HG03139 (cell line): ENCODE measurements at regions not wholly inside any gene's neighbourhood (a gene's known extent, or its start where the extent isn't known, plus 50 kb on each side); places are given as distances from the start of the nearest gene placed in this dataset.
"Not testable (repeated sequence)": the region's sequence is repeated elsewhere in the genome, so short reads cannot be mapped to it uniquely, and the experiment has no call there.

Experiments
- ATAC-seq: cut with Tn5 transposase; IDR thresholded peaks from one replicate; pipeline ENCODE4 v1.9.1; 2021; ENCODE audit not compliant: unreplicated experiment

DNA sequence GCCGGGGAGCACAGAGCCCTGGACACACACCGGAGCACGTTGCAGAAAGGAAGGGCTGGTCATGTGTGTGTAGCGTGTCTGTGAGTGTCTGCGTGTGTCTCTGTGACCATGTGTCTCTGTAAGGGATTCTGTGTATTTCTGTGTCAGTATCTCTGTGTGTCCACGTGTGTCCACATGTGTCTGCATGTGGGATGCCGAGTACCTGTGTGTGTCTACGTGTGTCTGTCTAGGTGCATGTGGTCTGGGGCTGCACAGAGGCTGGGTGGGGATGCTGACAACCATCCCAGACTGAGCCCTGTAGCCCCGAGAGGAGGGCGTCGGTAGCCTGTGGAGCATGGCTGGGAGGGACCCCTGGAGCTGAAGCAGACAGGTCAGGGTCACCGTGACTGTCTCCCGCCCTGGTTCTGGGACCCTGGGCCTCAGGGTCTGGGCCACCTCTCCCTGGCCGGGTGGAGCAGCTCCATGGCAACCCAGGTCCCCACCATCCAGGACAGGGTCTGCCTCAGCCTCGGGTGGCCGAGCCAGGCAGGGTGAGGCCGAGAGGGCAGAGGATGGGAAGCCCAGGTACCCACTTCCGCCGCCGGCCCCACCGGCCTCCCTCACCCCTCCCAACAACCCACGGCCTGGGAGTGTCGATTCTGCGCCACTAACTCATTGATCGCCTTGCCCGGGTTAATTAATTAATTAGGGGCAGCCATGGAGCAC is 122.7 kb downstream of the FAM53A start:
- no peak for ATAC-seq

GRCh38 chr4:1559896-1560650 is 124.0 kb downstream of the FAM53A start:
- ATAC-seq = no peak

GRCh38 chr4:1558205-1558604 is 125.9 kb downstream of the FAM53A start:
- ATAC-seq = no peak

DNA sequence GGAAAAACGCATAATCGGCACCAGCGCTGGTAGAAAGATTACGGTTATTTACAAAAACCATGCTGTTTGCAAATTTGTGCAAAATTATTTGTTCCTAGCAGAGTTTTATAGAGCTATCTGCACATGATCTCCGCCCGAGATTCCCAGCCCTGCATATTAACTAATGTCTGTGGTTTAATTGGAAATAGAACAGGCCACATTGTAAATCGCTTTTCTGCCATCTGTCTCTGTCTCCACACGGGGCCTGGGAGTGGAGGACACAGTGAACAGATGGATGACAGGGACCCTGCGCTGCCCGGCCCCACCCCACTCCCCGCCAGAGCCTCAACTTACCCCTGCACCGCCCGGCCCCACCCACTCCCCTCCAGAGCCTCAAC is 126.9 kb downstream of the FAM53A start:
- no peak for ATAC-seq

DNA sequence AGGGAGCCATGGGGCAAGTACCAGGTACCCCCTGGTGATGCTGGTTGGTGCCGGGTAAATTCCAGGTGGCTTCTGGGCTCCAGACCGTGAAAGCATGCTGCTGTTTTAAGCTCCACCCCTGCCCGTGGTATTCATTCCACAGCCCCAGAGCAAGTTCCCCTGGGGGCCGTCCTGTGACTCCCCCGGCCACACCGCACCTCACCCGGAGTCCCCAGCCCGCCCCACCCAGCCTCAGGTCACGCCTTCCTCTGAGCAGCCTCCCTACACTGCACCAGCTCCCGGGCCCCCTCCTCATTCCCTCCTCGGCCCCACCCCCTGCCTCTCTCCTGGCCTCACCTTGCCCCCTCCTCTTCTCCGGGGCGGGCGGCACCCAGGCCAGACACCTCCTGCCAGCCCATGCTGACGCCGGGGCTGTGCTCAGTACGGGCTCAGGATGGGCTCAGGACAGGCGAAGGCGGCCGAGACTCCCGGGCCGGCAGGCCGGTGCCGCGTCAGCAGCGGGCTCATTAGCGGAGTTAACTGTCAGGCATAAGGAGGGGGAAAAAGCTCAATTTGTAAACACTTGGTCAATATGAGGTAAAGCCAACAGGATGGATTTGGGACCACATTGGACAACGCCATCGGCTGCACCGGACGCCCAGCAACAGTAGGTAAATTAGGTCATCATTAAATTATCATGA is 127.4 kb downstream of the FAM53A start:
- ATAC-seq = no peak

- ATAC-seq = no peak
Observed at GRCh38 chr4:1554876-1555265, 129.2 kb downstream of the FAM53A start.

DNA sequence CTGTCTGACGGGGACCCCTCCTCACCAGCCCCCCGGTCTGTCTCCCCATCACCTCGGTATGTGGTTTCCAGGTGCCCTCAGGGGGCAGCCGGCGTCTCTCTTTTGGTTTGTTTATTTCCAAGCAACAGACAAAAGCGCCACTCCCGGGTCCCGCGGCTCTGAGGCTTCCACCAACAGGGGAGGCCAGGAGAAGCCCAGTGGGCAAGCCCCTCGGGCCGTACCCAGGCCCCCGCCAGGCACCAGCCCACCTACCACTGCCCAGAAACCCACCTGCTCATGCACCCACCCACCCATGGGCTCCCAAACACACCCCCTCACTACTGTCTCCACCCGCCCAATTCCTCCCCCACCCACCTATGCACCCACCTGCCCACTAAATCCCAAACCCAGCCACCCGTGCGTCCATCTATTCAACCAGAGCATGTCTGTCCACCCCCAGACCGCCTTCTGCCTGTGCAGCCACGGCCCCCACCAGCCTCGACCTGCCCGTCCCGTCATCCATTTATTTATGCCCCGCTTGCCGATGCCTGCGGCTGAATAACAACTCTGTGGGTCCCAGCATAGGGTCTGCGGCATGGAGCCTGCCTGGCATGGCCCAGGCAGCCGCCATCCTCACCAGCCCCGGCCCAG is 129.8 kb downstream of the FAM53A start:
- no peak for ATAC-seq

- no peak for ATAC-seq
Observed at GRCh38 chr4:1553365-1553764, 130.7 kb downstream of the FAM53A start.

DNA sequence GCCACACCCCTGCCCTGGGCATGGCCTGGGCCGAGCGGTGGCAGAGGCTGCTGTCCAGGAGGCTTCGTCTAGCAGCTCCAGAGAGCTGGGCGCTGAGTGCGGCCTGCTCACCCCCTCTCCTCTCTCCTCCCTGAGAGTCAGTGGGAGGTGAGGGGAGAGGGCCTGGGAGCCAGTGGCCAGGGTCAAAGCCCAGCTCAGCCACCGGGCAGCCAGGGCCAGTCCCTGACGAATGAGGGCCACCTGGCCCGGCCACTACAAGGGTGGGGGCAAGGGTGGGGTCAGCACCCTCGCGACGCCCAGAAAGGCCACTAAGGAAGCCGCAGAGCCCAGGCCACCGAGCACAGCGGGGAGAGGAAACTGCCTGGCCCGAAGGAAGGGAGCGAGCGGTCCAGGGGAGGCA is 131.7 kb downstream of the FAM53A start:
- ATAC-seq = no peak

GRCh38 chr4:1551211-1551610 is 132.9 kb downstream of the FAM53A start:
- no peak for ATAC-seq

DNA sequence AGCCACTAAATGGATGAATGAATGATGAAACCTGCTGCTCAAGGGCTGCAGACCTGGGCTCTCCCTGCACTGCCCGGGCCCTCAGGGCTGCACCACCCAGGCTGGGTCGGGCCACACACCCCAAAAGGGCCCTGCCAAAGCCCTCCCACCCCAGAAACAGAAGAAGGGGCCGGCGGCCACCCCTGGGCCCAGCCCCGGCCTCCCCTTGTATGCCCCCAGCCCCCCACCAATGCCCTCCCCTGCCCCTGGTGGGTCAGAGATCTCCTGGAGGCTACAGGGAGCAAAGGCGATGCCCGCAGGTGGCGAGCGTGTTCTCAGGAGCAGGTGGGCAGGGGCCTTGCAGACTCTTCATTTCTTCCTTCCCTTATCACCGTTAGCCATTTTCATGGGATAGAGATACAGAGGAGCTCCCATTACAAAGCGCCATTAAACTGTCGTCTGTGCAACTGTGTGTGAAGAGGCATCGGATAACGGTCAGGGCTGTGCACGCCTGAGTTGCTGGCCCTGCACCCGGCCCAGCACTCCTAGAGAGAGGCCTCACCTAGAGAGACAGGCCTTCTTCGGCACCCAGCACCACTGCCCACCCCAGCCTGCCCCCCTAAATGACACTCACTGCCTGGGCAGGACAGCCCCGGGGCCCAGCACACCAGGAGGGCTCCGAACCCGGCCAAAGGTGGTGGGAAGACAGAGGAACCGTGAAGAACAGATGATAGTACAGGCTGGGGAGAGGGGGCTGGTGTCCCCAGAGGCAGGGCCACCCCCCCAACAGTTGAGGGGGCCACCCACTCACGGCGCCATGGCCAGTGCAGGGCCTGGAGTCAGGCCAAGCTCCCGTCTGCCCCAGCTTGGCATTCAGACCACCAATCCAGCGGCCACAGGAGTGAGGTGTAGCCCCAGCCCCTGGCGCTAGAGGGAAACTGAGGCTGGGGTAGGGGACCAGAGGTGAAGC is 133.7 kb downstream of the FAM53A start:
- ATAC-seq = no peak

GRCh38 chr4:1549638-1550035 is 134.5 kb downstream of the FAM53A start:
- no peak for ATAC-seq

DNA sequence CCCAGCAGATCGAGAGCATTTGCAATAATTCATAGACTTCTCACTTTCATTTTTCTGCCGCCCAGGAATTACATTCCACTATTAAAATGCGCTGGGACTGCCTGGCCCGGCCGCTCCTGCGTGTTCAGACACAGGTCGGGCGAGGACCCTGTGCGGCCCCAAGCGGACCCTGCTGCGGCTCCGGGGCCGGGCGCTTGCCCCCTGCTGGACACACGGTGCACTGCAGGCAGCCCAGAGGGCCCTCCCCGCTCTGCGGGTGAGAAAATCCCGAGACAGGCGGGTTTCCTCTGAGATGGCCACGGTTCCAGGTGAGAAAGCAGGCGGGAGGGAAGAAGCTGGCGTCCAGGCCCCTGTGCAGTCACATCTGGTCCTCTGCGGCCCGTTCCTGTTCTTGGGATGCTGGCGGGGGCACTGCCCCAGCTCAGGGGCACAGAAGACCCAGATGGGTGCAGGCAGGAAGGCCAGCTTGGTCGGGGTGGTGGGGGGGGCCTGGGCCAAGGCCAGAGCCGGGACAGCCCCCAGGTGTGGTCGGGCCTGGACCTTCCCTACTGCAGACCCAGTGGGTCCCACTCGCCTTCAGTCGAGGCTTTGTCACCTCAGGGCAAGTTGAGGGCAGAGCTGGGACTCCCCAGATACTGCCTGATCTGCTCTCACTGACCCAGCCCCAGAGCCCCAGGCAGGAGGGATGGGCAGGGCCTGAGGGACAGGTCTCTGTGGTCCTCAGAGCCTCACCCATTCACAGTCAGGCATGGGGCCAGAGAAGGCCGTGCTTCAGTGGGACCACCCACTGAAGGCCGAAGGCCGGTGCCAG is 135.1 kb downstream of the FAM53A start:
- peak; percentile 61 for ATAC-seq

GRCh38 chr4:1547856-1548826 is 136.0 kb downstream of the FAM53A start:
- no peak for ATAC-seq

DNA sequence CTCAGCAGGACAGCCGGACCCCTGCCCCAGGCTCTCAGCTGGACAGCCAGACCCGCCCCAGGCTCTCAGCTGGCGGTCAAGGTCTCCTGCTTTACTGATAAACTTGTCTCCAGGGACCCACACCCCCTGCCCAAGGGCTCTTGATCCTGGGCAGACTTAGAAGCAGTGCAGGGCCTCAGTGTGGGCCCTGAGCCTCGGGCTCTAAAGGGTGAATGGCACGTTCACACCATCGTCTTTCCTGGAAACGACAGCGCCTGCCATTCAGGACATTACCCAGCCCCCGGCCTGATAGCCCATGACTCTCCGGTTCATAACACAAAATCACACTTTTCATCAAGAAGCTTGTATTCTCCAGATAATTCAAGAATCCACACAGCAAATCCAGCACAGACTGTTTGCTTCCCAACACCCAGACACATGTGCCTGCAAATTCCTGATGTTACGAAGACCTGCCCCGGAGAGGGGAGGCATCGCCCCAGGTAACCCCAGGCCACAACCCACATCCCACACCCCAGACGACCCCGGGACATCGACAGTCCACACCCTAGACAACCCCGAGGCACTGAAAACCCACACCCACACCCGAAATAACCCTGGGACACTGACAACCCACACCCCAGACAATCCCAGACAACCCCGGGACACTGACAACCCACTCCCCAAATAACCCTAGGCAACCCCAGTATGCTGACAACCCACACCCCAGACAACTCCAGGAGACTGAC is 136.8 kb downstream of the FAM53A start:
- no peak for ATAC-seq

- ATAC-seq = no peak
Observed at GRCh38 chr4:1544861-1545281, 138.6 kb upstream of the NKX1-1 start.

GRCh38 chr4:1544435-1544834 is 138.2 kb upstream of the NKX1-1 start:
- not testable (repeated sequence) for ATAC-seq

DNA sequence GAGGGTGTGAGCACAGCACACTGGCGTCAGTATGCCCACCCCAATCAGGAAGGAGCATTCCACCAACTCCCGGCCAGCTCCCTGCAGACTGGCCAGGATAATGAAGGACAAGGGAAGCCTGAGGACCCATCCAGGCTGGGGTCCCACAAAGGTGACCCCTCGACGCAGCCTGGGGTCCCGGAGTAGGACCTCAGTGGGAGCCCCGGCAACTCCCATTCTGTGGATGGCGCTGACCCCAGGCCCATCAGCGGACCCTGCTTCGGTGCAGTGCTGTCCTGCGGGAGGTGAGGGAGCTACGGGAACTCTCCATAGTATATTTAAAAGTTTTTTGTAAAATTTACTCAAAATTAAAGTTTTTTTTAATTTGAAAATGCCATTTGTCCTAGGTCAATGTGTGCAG is 137.7 kb upstream of the NKX1-1 start:
- no peak for ATAC-seq
